SK-N-SH (cell line): ENCODE measurements at regions not wholly inside any gene's neighbourhood (a gene's known extent, or its start where the extent isn't known, plus 50 kb on each side); places are given as distances from the start of the nearest gene placed in this dataset.

Source experiments
- POLR2AphosphoS5 ChIP-seq: IDR thresholded peaks from 2 replicates; pipeline ENCODE4 v1.6.1; 2012; ENCODE audit warnings: low read depth, low read length
- USF1 ChIP-seq: IDR thresholded peaks from 2 replicates; pipeline ENCODE4 v1.4.0; 2012; ENCODE audit warnings: low read depth, borderline replicate concordance
- TF ChIP-seq, protein P1 (sequence below): fragments of 200-600 bp; sonication (generic); IDR thresholded peaks from 2 replicates; pipeline ENCODE4 v1.6.1; 2017; ENCODE audit warnings: antibody characterized with exemption, mild to moderate bottlenecking, moderate library complexity

DNA sequence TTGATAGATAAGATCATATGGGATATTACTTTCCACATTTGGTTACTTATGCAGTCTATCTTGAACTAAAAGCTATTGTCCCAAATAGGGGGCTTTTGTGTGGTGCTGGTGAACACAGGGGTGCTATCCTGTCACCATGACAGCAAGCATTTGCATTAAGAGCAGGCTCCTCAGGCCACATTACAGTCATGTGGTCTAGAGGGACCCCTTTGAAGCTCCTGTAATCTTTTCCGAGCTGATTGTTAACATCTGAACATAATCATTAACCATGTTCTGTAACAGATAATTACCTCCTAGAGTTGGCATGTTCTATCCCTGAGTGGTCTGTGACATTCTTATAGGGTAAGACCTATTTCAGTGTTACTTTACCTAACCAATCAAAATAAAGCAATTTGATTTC lies 178.8 kb downstream of the KTN1 start:
- TF ChIP-seq POLR2AphosphoS5 (no peak), USF1 (no peak)
- TF ChIP-seq, protein P1, sequence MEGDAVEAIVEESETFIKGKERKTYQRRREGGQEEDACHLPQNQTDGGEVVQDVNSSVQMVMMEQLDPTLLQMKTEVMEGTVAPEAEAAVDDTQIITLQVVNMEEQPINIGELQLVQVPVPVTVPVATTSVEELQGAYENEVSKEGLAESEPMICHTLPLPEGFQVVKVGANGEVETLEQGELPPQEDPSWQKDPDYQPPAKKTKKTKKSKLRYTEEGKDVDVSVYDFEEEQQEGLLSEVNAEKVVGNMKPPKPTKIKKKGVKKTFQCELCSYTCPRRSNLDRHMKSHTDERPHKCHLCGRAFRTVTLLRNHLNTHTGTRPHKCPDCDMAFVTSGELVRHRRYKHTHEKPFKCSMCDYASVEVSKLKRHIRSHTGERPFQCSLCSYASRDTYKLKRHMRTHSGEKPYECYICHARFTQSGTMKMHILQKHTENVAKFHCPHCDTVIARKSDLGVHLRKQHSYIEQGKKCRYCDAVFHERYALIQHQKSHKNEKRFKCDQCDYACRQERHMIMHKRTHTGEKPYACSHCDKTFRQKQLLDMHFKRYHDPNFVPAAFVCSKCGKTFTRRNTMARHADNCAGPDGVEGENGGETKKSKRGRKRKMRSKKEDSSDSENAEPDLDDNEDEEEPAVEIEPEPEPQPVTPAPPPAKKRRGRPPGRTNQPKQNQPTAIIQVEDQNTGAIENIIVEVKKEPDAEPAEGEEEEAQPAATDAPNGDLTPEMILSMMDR, result no peak
